Pancreas (tissue), 10 donors: ENCODE measurements at regions not wholly inside any gene's neighbourhood (a gene's known extent, or its start where the extent isn't known, plus 50 kb on each side); places are given as distances from the start of the nearest gene placed in this dataset.
"Not testable (repeated sequence)": the region's sequence is repeated elsewhere in the genome, so short reads cannot be mapped to it uniquely, and the experiment has no call there.

ENCODE experiments used
- ATAC-seq, 4 donors: fragments of 200-7000 bp; cut with Tn5 transposase; one replicate each; pipeline versions ENCODE4 v1.8.0 to v1.9.1; 2020; ENCODE audit warnings: mild to moderate bottlenecking in 4 of 4, moderate library complexity in 4 of 4
- DNase-seq, 6 donors: peaks; one replicate each; pipeline ENCODE4 v3.0.0-alpha.2; 2020
- FAIRE-seq: peaks from 2 replicates; lab custom pipeline; 2012; peaks lifted over from hg19 to GRCh38; lab: Jason Lieb, UNC
- H3K27ac ChIP-seq, 4 donors: fragments of 200-600 bp; sonication (generic); 1 replicate in 3 of 4; 2 replicates in 1 of 4; pipeline versions ENCODE4 v1.5.0 to v1.8.0; 2020
- H3K27me3 ChIP-seq, 4 donors: fragments of 200-600 bp; one replicate each; pipeline ENCODE4 v1.8.0; 2021
- H3K36me3 ChIP-seq, 3 donors: fragments of 200-600 bp; sonication (generic) in 1 of 3; one replicate each; pipeline versions ENCODE4 v1.5.0 to v1.8.0; 2020 to 2021
- H3K4me1 ChIP-seq, 3 donors: fragments of 200-600 bp; one replicate each; pipeline ENCODE4 v1.8.0; 2021
- H3K4me3 ChIP-seq, 4 donors: fragments of 200-600 bp; sonication (generic) in 2 of 4; one replicate each; pipeline versions ENCODE4 v1.5.0 to v1.8.0; 2020 to 2021
- H3K9me3 ChIP-seq, 4 donors: fragments of 200-600 bp; one replicate each; pipeline ENCODE4 v1.8.0; 2021
- CTCF ChIP-seq, 4 donors: fragments of 200-600 bp; sonication (generic) in 3 of 4; IDR thresholded peaks; one replicate each; pipeline versions ENCODE4 v1.5.0 to v1.8.0; 2021; ENCODE audit warnings: antibody characterized with exemption in 4 of 4
- WGBS, 2 donors: extraction: QIAGEN DNeasy Blood & Tissue Kit; methylation state at CpG; one replicate each; pipeline ENCODE4 v1.1.7; 2013; 5-methylcytosine and 5-hydroxymethylcytosine counted together
- intact Hi-C, 3 donors: fragments of 100-400 bp; cut with DNase I; formaldehyde crosslinking; loops; one replicate each; pipeline versions ENCODE4 v1.11.1 to v1.14.2; 2022
- donor health status: healthy with polysubstance abuse.
- donor health status: DM: no; HTN: no; CAD: no; lungs with moderate emphysema.
- donor health status: DM: no; HTN: no; CAD: no.
- donor health status: control.
- donor health status: control.
- donor health status: Bipolar disorder and iron deficiency.
- donor health status: DM: yes; HTN: yes; CAD: no.
- donor health status: DM: no; HTN: no; CAD: no.
- donor health status: DM: no; HTN: no; CAD: no.
- donor health status: DM: yes; HTN: yes; CAD: no.

GRCh38 chr4:146051728-146052391, 113.2 kb upstream of the ZNF827 start:
- Histone ChIP-seq H3K9me3 (no peaks in the 10 kb centered on the region), H3K4me3 (no peak overlapping the region), H3K36me3 (no peaks in the 10 kb centered on the region), H3K4me1 (no peaks in the 10 kb centered on the region), H3K27me3 (no peaks in the 10 kb centered on the region), H3K27ac (no peak overlapping the region)
- WGBS, 2 donors, result 54 to 60% methylated on average over 3 of the region's 3 CpGs
- no peak for ATAC-seq
- no peak for DNase-seq
- intact Hi-C loops, result no loop called here
- no peak for TF ChIP-seq CTCF (IDR thresholded peaks at IDR 0.05)
- no peak for FAIRE-seq

- Histone ChIP-seq H3K4me1 (no peaks in the 10 kb centered on the region), H3K9me3 (no peaks in the 10 kb centered on the region), H3K27ac (no peak overlapping the region), H3K36me3 (no peaks in the 10 kb centered on the region), H3K4me3 (no peak overlapping the region), H3K27me3 (no peaks in the 10 kb centered on the region)
- ATAC-seq (no peak), FAIRE-seq (no peak), DNase-seq (no peak)
- no peak for TF ChIP-seq CTCF (IDR thresholded peaks at IDR 0.05)
- intact Hi-C loops, result no loop called here
These were observed 112.6 kb upstream of the ZNF827 start for GRCh38 chr4:146051223-146051622.

- DNase-seq (no peak), FAIRE-seq (no peak), ATAC-seq (no peak)
- intact Hi-C loops, result no loop called here
- no peak for TF ChIP-seq CTCF (IDR thresholded peaks at IDR 0.05)
- 73 to 79% methylated on average over 4 of the region's 4 CpGs for WGBS, 2 donors
- Histone ChIP-seq H3K4me1 (no peaks in the 10 kb centered on the region), H3K27me3 (no peaks in the 10 kb centered on the region), H3K4me3 (no peak overlapping the region), H3K9me3 (no peaks in the 10 kb centered on the region), H3K36me3 (no peaks in the 10 kb centered on the region), H3K27ac (no peak overlapping the region)
These were observed 111.2 kb upstream of the ZNF827 start for GRCh38 chr4:146049802-146050201.

- intact Hi-C loops, FAIRE-seq, H3K9me3 ChIP-seq, H3K27ac ChIP-seq, ATAC-seq, H3K27me3 ChIP-seq, H3K4me1 ChIP-seq, DNase-seq, H3K4me3 ChIP-seq, H3K36me3 ChIP-seq: not testable (repeated sequence)
- WGBS, 2 donors, result 69 to 72% methylated on average over 8 of the region's 8 CpGs
These were observed 109.1 kb upstream of the ZNF827 start for GRCh38 chr4:146047768-146048167.

GRCh38 chr4:146041139-146042004, 102.7 kb upstream of the ZNF827 start:
- 57 to 74% methylated on average over 3 of the region's 3 CpGs for WGBS, 2 donors
- Histone ChIP-seq H3K36me3 (no peaks in the 10 kb centered on the region), H3K27ac (no peak overlapping the region), H3K4me3 (no peak overlapping the region), H3K4me1 (no peaks in the 10 kb centered on the region), H3K27me3 (no peaks in the 10 kb centered on the region), H3K9me3 (no peaks in the 10 kb centered on the region)
- TF ChIP-seq CTCF (IDR thresholded peaks at IDR 0.05), result no peak
- no peak for FAIRE-seq
- ATAC-seq, result no peak
- intact Hi-C loops, result no loop called here
- DNase-seq, result no peak
